Vagina (tissue), 2 donors: ENCODE measurements at regions not wholly inside any gene's neighbourhood (a gene's known extent, or its start where the extent isn't known, plus 50 kb on each side); places are given as distances from the start of the nearest gene placed in this dataset.

ENCODE experiments used
- DNase-seq, 2 donors: peaks; one replicate each; pipeline ENCODE4 v3.0.0-alpha.2; 2017; ENCODE audit errors: extremely low spot score in 2 of 2
- H3K27ac ChIP-seq: fragments of 200-600 bp; sonication (generic); one replicate; pipeline ENCODE4 v1.5.1; 2019
- H3K27me3 ChIP-seq: fragments of 200-600 bp; sonication (generic); one replicate; pipeline ENCODE4 v1.5.1; 2019
- H3K36me3 ChIP-seq, 2 donors: fragments of 200-600 bp; sonication (generic); one replicate each; pipeline ENCODE4 v1.5.1; 2017 to 2019
- H3K4me1 ChIP-seq: fragments of 200-600 bp; sonication (generic); one replicate; pipeline ENCODE4 v1.5.1; 2019
- H3K4me3 ChIP-seq, 2 donors: fragments of 200-600 bp; sonication (generic); 1 replicate in 1 of 2; 2 replicates in 1 of 2; pipeline ENCODE4 v1.5.1; 2016 to 2019
- H3K9me3 ChIP-seq: fragments of 200-600 bp; sonication (generic); one replicate; pipeline ENCODE4 v1.5.1; 2019
- POLR2A ChIP-seq, 2 donors: fragments of 450-650 bp; IDR thresholded peaks; one replicate each; pipeline ENCODE4 v1.6.1; 2017; ENCODE audit warnings: antibody characterized with exemption in 2 of 2, mild to moderate bottlenecking in 2 of 2, moderate library complexity in 2 of 2
- POLR2AphosphoS5 ChIP-seq, 2 donors: sonication (generic); formaldehyde crosslinking; IDR thresholded peaks; one replicate each; pipeline ENCODE4 v1.9.0; 2017; ENCODE audit warnings: antibody characterized with exemption in 2 of 2, mild to moderate bottlenecking in 2 of 2, low read depth in 1 of 2; ENCODE audit not compliant: insufficient read depth in 1 of 2
- intact Hi-C: fragments of 100-400 bp; cut with DNase I; formaldehyde crosslinking; loops from one replicate; pipeline ENCODE4 v1.15.1; 2023
- TF ChIP-seq, protein P1 (sequence below), 3 experiments: fragments of 450-650 bp in 2 of 3; fragments of 200-600 bp in 1 of 3; sonication (generic) in 1 of 3; IDR thresholded peaks; one replicate each; pipeline ENCODE4 v1.5.1; 2017 to 2019; ENCODE audit warnings: antibody characterized with exemption in 3 of 3, mild to moderate bottlenecking in 2 of 3, moderate library complexity in 2 of 3

DNA sequence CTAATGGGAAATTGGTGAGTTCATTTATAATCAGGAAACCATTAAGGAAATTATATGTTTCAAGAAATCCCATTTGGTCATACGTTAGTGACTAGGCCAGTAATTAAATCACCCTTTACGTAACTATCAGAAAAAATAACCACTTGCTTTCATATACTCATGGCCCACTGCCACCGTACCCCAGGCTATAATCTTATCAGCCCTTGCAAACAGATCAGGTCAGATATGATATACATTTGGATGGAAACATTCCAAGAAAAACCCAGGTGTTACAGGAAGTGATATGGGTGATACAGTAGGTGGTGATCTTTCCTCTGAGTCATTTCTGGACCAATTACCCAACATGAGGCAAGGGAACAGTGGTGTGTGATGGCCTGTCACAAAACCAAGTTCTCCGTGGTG is 481.0 kb upstream of the SEMA3A start:
- H3K4me3 ChIP-seq, result no peak overlapping the region
- intact Hi-C loops, result no loop called here
- no peak for DNase-seq
- no peaks in the 10 kb centered on the region for H3K4me1 ChIP-seq
- H3K9me3 ChIP-seq, result no peaks in the 10 kb centered on the region
- H3K27me3 ChIP-seq, result no peaks in the 10 kb centered on the region
- H3K27ac ChIP-seq, result no peak overlapping the region
- TF ChIP-seq POLR2A (IDR thresholded peaks at IDR 0.05) (no peak), POLR2AphosphoS5 (IDR thresholded peaks at IDR 0.05; ENCODE audit: insufficient read depth in 1 of 2, low read depth in 1 of 2) (no peak)
- TF ChIP-seq, protein P1, sequence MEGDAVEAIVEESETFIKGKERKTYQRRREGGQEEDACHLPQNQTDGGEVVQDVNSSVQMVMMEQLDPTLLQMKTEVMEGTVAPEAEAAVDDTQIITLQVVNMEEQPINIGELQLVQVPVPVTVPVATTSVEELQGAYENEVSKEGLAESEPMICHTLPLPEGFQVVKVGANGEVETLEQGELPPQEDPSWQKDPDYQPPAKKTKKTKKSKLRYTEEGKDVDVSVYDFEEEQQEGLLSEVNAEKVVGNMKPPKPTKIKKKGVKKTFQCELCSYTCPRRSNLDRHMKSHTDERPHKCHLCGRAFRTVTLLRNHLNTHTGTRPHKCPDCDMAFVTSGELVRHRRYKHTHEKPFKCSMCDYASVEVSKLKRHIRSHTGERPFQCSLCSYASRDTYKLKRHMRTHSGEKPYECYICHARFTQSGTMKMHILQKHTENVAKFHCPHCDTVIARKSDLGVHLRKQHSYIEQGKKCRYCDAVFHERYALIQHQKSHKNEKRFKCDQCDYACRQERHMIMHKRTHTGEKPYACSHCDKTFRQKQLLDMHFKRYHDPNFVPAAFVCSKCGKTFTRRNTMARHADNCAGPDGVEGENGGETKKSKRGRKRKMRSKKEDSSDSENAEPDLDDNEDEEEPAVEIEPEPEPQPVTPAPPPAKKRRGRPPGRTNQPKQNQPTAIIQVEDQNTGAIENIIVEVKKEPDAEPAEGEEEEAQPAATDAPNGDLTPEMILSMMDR (IDR thresholded peaks at IDR 0.05), result no peak
- no peaks in the 10 kb centered on the region for H3K36me3 ChIP-seq

DNA sequence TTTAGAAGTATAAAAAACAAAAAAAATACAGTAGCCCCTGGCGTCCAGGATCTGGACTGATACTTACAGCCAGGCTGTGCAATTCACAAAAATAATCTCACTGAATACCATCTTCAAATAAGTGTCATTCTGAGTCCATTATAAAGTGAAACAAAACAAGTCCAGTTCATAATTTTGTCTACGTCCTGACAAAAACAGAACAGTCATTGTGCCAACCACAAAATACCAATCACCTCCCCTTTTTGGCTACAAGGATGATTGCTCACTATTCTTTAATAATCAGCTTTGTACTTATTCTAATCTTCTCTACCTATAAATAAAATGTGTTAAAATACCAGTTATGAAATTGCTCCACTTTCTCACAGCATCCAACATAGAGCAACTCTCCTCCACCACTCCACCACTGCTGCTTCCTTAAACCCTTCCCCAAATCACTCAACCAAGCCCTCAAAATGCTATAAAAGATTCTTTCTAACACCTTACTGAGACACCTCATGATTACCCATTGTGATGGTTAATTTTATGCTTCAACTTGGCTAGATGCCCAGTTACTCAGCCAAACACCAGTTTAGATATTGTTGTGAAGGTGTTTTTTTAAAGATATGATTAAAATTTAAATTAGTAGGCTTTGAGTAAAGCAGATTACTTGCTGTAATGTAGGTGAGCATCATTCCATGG is 479.8 kb upstream of the SEMA3A start:
- Histone ChIP-seq H3K4me1 (no peaks in the 10 kb centered on the region), H3K4me3 (no peak overlapping the region), H3K27me3 (no peaks in the 10 kb centered on the region), H3K36me3 (no peaks in the 10 kb centered on the region), H3K27ac (no peak overlapping the region), H3K9me3 (no peaks in the 10 kb centered on the region)
- TF ChIP-seq, protein P1 (IDR thresholded peaks at IDR 0.05), result no peak
- no peak for TF ChIP-seq POLR2AphosphoS5 (IDR thresholded peaks at IDR 0.05; ENCODE audit: insufficient read depth in 1 of 2, low read depth in 1 of 2)
- TF ChIP-seq POLR2A (IDR thresholded peaks at IDR 0.05), result no peak
- DNase-seq, result no peak
- intact Hi-C loops, result no loop called here

DNA sequence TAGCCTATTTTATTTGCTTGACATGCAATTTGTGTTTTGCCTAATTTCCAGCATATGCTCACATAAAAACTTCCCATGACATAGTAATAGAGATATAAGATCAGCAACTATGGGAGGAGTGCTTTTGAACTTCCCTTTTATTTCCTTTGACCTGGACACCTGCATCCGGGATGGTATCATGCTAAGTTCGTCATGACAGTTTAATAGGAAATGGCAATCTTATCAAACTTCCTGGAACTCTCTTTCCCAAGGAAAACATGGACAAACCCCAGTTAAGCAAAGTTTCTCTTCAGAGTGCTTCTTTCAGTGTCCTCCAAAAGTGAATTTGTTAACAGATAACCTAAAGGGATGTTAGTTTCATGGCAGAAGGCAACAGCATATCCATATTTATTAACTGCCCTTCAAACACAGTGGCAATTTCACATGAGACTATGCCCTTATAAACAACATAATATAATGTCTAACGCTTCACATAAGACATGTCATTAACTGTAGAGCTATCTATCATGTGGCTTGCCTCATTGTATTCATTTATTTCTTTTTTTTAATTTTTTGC is 474.7 kb upstream of the SEMA3A start:
- Histone ChIP-seq H3K4me1 (no peaks in the 10 kb centered on the region), H3K9me3 (no peaks in the 10 kb centered on the region), H3K27me3 (no peaks in the 10 kb centered on the region), H3K36me3 (no peaks in the 10 kb centered on the region), H3K4me3 (no peak overlapping the region), H3K27ac (no peak overlapping the region)
- intact Hi-C loops, result no loop called here
- DNase-seq, result no peak
- TF ChIP-seq POLR2A (IDR thresholded peaks at IDR 0.05) (no peak), POLR2AphosphoS5 (IDR thresholded peaks at IDR 0.05; ENCODE audit: insufficient read depth in 1 of 2, low read depth in 1 of 2) (no peak)
- TF ChIP-seq, protein P1 (IDR thresholded peaks at IDR 0.05), result no peak

DNA sequence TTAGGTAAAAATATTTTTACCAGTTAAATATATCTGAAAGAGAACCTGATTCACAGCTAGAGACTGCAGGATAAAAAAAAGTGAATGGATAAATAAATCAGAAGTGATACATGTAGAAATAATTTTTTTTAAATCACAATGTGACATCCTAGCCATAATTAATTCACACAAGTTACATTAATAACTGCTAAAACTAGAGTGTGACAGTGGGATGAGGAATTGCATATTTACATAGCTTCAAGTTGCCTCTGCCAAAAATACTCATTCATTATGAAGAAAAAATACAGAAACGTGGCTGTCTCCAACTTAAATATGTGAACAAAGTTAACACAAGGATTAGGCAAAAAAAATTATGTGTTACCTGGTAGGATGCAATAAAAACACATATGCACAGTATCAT is 473.5 kb upstream of the SEMA3A start:
- DNase-seq, result no peak
- TF ChIP-seq POLR2A (IDR thresholded peaks at IDR 0.05) (no peak), POLR2AphosphoS5 (IDR thresholded peaks at IDR 0.05; ENCODE audit: insufficient read depth in 1 of 2, low read depth in 1 of 2) (no peak)
- TF ChIP-seq, protein P1 (IDR thresholded peaks at IDR 0.05), result no peak
- H3K4me3 ChIP-seq, result no peak overlapping the region
- no peak overlapping the region for H3K27ac ChIP-seq
- H3K27me3 ChIP-seq, result no peaks in the 10 kb centered on the region
- no peaks in the 10 kb centered on the region for H3K4me1 ChIP-seq
- H3K36me3 ChIP-seq, result no peaks in the 10 kb centered on the region
- no peaks in the 10 kb centered on the region for H3K9me3 ChIP-seq
- intact Hi-C loops, result no loop called here

DNA sequence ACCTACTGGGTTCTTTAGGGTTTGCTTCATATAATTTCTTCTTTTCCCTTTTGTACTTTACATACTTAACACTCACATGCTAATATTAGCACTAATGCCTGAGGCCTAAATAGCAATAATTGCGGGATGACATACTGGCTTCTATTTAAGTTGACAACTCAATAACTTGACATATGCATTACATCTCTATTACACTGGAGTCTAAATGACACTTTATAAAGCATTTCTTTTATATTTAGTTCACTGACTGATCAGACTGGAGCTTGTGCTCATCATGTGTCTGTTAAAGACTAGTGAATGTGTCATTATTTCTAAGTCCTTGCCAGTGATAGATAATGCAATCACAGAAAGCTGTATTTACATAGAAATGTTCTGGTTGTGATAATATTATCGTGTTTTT is 472.1 kb upstream of the SEMA3A start:
- intact Hi-C loops, result no loop called here
- H3K36me3 ChIP-seq, result no peaks in the 10 kb centered on the region
- H3K27ac ChIP-seq, result no peak overlapping the region
- DNase-seq, result no peak
- no peak overlapping the region for H3K4me3 ChIP-seq
- no peak for TF ChIP-seq POLR2A (IDR thresholded peaks at IDR 0.05)
- TF ChIP-seq, protein P1 (IDR thresholded peaks at IDR 0.05), result no peak
- TF ChIP-seq POLR2AphosphoS5 (IDR thresholded peaks at IDR 0.05; ENCODE audit: insufficient read depth in 1 of 2, low read depth in 1 of 2), result no peak
- no peaks in the 10 kb centered on the region for H3K9me3 ChIP-seq
- no peaks in the 10 kb centered on the region for H3K27me3 ChIP-seq
- no peaks in the 10 kb centered on the region for H3K4me1 ChIP-seq
